WTC11 (cell line): ENCODE measurements at regions not wholly inside any gene's neighbourhood (a gene's known extent, or its start where the extent isn't known, plus 50 kb on each side); places are given as distances from the start of the nearest gene placed in this dataset.
"Not testable (repeated sequence)": the region's sequence is repeated elsewhere in the genome, so short reads cannot be mapped to it uniquely, and the experiment has no call there.

Experiments used
- ATAC-seq: fragments of 200-7000 bp; cut with Tn5 transposase; 2 replicates; pipeline ENCODE4 v1.10.0; 2021; ENCODE audit warnings: mild to moderate bottlenecking, moderate library complexity
- CTCF ChIA-PET: fragments of 300-600 bp; sonication (Branson Sonifier 250); formaldehyde crosslinking; loops from one replicate; lab custom pipeline; 2021; ENCODE audit warnings: antibody characterized with exemption; lab: Charles Lee
- POLR2A ChIA-PET: fragments of 350-600 bp; sonication (Branson Sonifier 250); formaldehyde crosslinking; loops from one replicate; lab custom pipeline; 2021; ENCODE audit warnings: antibody characterized with exemption; lab: Charles Lee
- DNase-seq: peaks from one replicate; pipeline ENCODE4 v3.0.0; 2021; ENCODE audit warnings: low spot score
- H3K27ac Mint-ChIP-seq: 2 replicates; pipeline ENCODE4 v1.8.0; 2021; ENCODE audit warnings: mixed read lengths
- H3K27me3 Mint-ChIP-seq: 2 replicates; pipeline ENCODE4 v1.8.0; 2021; ENCODE audit warnings: low read depth, mild to moderate bottlenecking, moderate library complexity, mixed read lengths
- H3K36me3 Mint-ChIP-seq: 2 replicates; pipeline ENCODE4 v1.8.0; 2021; ENCODE audit warnings: mixed read lengths
- H3K4me1 Mint-ChIP-seq: 2 replicates; pipeline ENCODE4 v1.8.0; 2022; ENCODE audit warnings: mixed read lengths
- H3K4me3 Mint-ChIP-seq: 2 replicates; pipeline ENCODE4 v1.8.0; 2021; ENCODE audit warnings: mild to moderate bottlenecking, moderate library complexity, mixed read lengths
- H3K9me3 Mint-ChIP-seq: 2 replicates; pipeline ENCODE4 v1.8.0; 2021; ENCODE audit warnings: mixed read lengths
- ARID4B ChIP-seq: sonication (generic); formaldehyde crosslinking; IDR thresholded peaks from 2 replicates; pipeline ENCODE4 v1.8.0; 2023; ENCODE audit warnings: missing genetic modification reagents, mild to moderate bottlenecking, borderline replicate concordance
- CDX4 ChIP-seq: fragments of 250-450 bp; sonication (Bioruptor Pico); IDR thresholded peaks from 2 replicates; pipeline ENCODE4 v1.9.0; 2021; ENCODE audit warnings: moderate library complexity, mild to moderate bottlenecking, inconsistent platforms, borderline replicate concordance
- E2F5 ChIP-seq: sonication (generic); formaldehyde crosslinking; IDR thresholded peaks from 2 replicates; pipeline ENCODE4 v1.8.1; 2022; ENCODE audit warnings: mild to moderate bottlenecking, moderate library complexity, missing genetic modification reagents
- FOXP4 ChIP-seq: sonication (generic); formaldehyde crosslinking; IDR thresholded peaks from 2 replicates; pipeline ENCODE4 v1.8.0; 2022; ENCODE audit warnings: mild to moderate bottlenecking, missing genetic modification reagents
- GRHL2 ChIP-seq: fragments of 250-450 bp; sonication (Bioruptor Pico); IDR thresholded peaks from 2 replicates; pipeline ENCODE4 v1.8.0; 2022; ENCODE audit warnings: mild to moderate bottlenecking, moderate library complexity; ENCODE audit not compliant: insufficient replicate concordance, severe bottlenecking
- OVOL2 ChIP-seq: fragments of 250-450 bp; sonication (Bioruptor Pico); IDR thresholded peaks from 2 replicates; pipeline ENCODE4 v1.9.0; 2021; ENCODE audit warnings: mild to moderate bottlenecking, borderline replicate concordance
- PREB ChIP-seq: sonication (generic); formaldehyde crosslinking; IDR thresholded peaks from 2 replicates; pipeline ENCODE4 v1.8.1; 2022; ENCODE audit warnings: mild to moderate bottlenecking, missing genetic modification reagents, moderate library complexity, borderline replicate concordance
- SP1 ChIP-seq: sonication (generic); formaldehyde crosslinking; conservative IDR thresholded peaks from 2 replicates; pipeline ENCODE4 v1.8.1; 2022; ENCODE audit warnings: missing genetic modification reagents
- TEAD1 ChIP-seq: sonication (generic); formaldehyde crosslinking; IDR thresholded peaks from 2 replicates; pipeline ENCODE4 v1.8.0; 2022; ENCODE audit warnings: mild to moderate bottlenecking, missing genetic modification reagents
- TEAD4 ChIP-seq: sonication (generic); formaldehyde crosslinking; IDR thresholded peaks from 2 replicates; pipeline ENCODE4 v1.8.0; 2022; ENCODE audit warnings: mild to moderate bottlenecking, missing genetic modification reagents
- ZMAT4 ChIP-seq: fragments of 250-450 bp; sonication (Bioruptor Pico); IDR thresholded peaks from 2 replicates; pipeline ENCODE4 v1.9.0; 2021; ENCODE audit warnings: mild to moderate bottlenecking

- H3K9me3 Mint-ChIP-seq: peaks cover 12% of the 10 kb centered on the region
- peaks cover 7% of the 10 kb centered on the region for H3K4me1 Mint-ChIP-seq
- H3K27ac Mint-ChIP-seq: no peak overlapping the region
- no peaks in the 10 kb centered on the region; the same call in 1 of the 2 replicates for H3K27me3 Mint-ChIP-seq
- ChIA-PET CTCF (no interaction called here), POLR2A (no interaction called here)
- H3K36me3 Mint-ChIP-seq: no peaks in the 10 kb centered on the region; the same call in 1 of the 2 replicates
- TF ChIP-seq FOXP4: no peak
- no peak for TF ChIP-seq TEAD1 (CRISPR knock-in tag)
- TF ChIP-seq ZMAT4: no peak
- TF ChIP-seq E2F5 (CRISPR knock-in tag): no peak
- no peak for TF ChIP-seq PREB (CRISPR knock-in tag)
- no peak for TF ChIP-seq CDX4 (CRISPR knock-in tag)
- TF ChIP-seq SP1 (CRISPR knock-in tag): no peak
- no peak for TF ChIP-seq TEAD4 (CRISPR knock-in tag)
- TF ChIP-seq GRHL2 (CRISPR knock-in tag): no peak
- no peak for TF ChIP-seq OVOL2 (CRISPR knock-in tag)
- TF ChIP-seq ARID4B (CRISPR knock-in tag): no peak
- ATAC-seq: no peak
- H3K4me3 Mint-ChIP-seq: no peak overlapping the region
- no peak for DNase-seq
Measured at GRCh38 chr18:10149768-10150556, 236.1 kb downstream of the VAPA start.

GRCh38 chr18:10150576-10150975, 236.8 kb downstream of the VAPA start:
- DNase-seq, H3K27ac Mint-ChIP-seq, H3K4me3 Mint-ChIP-seq, H3K36me3 Mint-ChIP-seq, ATAC-seq, POLR2A ChIA-PET, H3K27me3 Mint-ChIP-seq, H3K4me1 Mint-ChIP-seq, CTCF ChIA-PET: not testable (repeated sequence)
- peaks cover 16% of the 10 kb centered on the region for H3K9me3 Mint-ChIP-seq
